Right lobe of liver (tissue), 6 donors: ENCODE measurements at regions not wholly inside any gene's neighbourhood (a gene's known extent, or its start where the extent isn't known, plus 50 kb on each side); places are given as distances from the start of the nearest gene placed in this dataset.

ENCODE experiments used
- ATAC-seq, 4 donors: fragments of 200-7000 bp; cut with Tn5 transposase; one replicate each; pipeline ENCODE4 v1.9.1; 2020; ENCODE audit warnings: mild to moderate bottlenecking in 4 of 4, moderate library complexity in 4 of 4
- DNase-seq, 3 donors: peaks; one replicate each; pipeline ENCODE4 v3.0.0-alpha.2; 2020
- H3K27ac ChIP-seq, 3 donors: fragments of 200-600 bp; one replicate each; pipeline ENCODE4 v1.8.0; 2022
- H3K27me3 ChIP-seq, 2 donors: fragments of 200-600 bp; one replicate each; pipeline ENCODE4 v1.8.0; 2022
- H3K36me3 ChIP-seq, 4 donors: fragments of 200-600 bp; sonication (generic) in 1 of 4; one replicate each; pipeline versions ENCODE4 v1.5.1 to v1.8.0; 2017 to 2022; ENCODE audit warnings: control low read depth in 1 of 4
- H3K4me1 ChIP-seq, 4 donors: fragments of 200-600 bp; sonication (generic) in 1 of 4; one replicate each; pipeline versions ENCODE4 v1.5.1 to v1.8.0; 2017 to 2022; ENCODE audit warnings: control low read depth in 1 of 4
- H3K4me3 ChIP-seq, 3 donors: fragments of 200-600 bp; one replicate each; pipeline ENCODE4 v1.8.0; 2022
- H3K9me3 ChIP-seq, 4 donors: fragments of 200-600 bp; sonication (generic) in 1 of 4; one replicate each; pipeline versions ENCODE4 v1.5.1 to v1.8.0; 2017 to 2022; ENCODE audit warnings: control low read depth in 1 of 4
- POLR2A ChIP-seq: fragments of 450-650 bp; IDR thresholded peaks from one replicate; pipeline ENCODE4 v1.6.1; 2017; ENCODE audit warnings: antibody characterized with exemption, mild to moderate bottlenecking
- WGBS: methylation state at CpG from one replicate; pipeline ENCODE4 v1.1.6; 2018; ENCODE audit warnings: low coverage, low lambda C conversion rate; ENCODE audit not compliant: insufficient coverage; ENCODE audit errors: missing lambda C conversion rate; 5-methylcytosine and 5-hydroxymethylcytosine counted together
- intact Hi-C, 2 donors: fragments of 100-400 bp; cut with DNase I; formaldehyde crosslinking; loops; one replicate each; pipeline versions ENCODE4 v1.11.2 to v1.14.1; 2022
- TF ChIP-seq, protein P1 (sequence below), 4 donors: fragments of 200-600 bp in 3 of 4; fragments of 450-650 bp in 1 of 4; IDR thresholded peaks; one replicate each; pipeline versions ENCODE4 v1.5.1 to v1.8.0; 2016 to 2022; ENCODE audit warnings: antibody characterized with exemption in 4 of 4, mild to moderate bottlenecking in 2 of 4
- donor health status: DM: no; HTN: yes; CAD: no.
- donor health status: DM: no; HTN: no; CAD: no.
- donor health status: DM: no; HTN: no; CAD: no.
- donor health status: DM: no; HTN: yes; CAD: no.
- donor health status: DM: no; HTN: yes; CAD: no.

- H3K4me3 ChIP-seq, result no peak overlapping the region
- intact Hi-C loops, result no loop called here
- H3K27me3 ChIP-seq, result no peaks in the 10 kb centered on the region
- no peaks in the 10 kb centered on the region for H3K36me3 ChIP-seq
- H3K9me3 ChIP-seq, result no peaks in the 10 kb centered on the region
- ATAC-seq, result no peak
- TF ChIP-seq, protein P1, sequence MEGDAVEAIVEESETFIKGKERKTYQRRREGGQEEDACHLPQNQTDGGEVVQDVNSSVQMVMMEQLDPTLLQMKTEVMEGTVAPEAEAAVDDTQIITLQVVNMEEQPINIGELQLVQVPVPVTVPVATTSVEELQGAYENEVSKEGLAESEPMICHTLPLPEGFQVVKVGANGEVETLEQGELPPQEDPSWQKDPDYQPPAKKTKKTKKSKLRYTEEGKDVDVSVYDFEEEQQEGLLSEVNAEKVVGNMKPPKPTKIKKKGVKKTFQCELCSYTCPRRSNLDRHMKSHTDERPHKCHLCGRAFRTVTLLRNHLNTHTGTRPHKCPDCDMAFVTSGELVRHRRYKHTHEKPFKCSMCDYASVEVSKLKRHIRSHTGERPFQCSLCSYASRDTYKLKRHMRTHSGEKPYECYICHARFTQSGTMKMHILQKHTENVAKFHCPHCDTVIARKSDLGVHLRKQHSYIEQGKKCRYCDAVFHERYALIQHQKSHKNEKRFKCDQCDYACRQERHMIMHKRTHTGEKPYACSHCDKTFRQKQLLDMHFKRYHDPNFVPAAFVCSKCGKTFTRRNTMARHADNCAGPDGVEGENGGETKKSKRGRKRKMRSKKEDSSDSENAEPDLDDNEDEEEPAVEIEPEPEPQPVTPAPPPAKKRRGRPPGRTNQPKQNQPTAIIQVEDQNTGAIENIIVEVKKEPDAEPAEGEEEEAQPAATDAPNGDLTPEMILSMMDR (IDR thresholded peaks at IDR 0.05), result no peak
- TF ChIP-seq POLR2A, result no peak
- DNase-seq, result no peak
- no peaks in the 10 kb centered on the region for H3K4me1 ChIP-seq
- H3K27ac ChIP-seq, result no peak overlapping the region
Measured at GRCh38 chr5:40416098-40416497, 263.6 kb upstream of the PTGER4 start.

- TF ChIP-seq POLR2A, result no peak
- TF ChIP-seq, protein P1 (IDR thresholded peaks at IDR 0.05), result no peak
- H3K27me3 ChIP-seq, result no peaks in the 10 kb centered on the region
- no peak overlapping the region for H3K27ac ChIP-seq
- 52% methylated on average over 4 of the region's 4 CpGs for WGBS
- intact Hi-C loops, result no loop called here
- no peak overlapping the region for H3K4me3 ChIP-seq
- DNase-seq (no peak), ATAC-seq (no peak)
- H3K36me3 ChIP-seq, result no peaks in the 10 kb centered on the region
- no peaks in the 10 kb centered on the region for H3K4me1 ChIP-seq
- no peaks in the 10 kb centered on the region for H3K9me3 ChIP-seq
Measured at GRCh38 chr5:40414922-40415321, 264.8 kb upstream of the PTGER4 start.

DNA sequence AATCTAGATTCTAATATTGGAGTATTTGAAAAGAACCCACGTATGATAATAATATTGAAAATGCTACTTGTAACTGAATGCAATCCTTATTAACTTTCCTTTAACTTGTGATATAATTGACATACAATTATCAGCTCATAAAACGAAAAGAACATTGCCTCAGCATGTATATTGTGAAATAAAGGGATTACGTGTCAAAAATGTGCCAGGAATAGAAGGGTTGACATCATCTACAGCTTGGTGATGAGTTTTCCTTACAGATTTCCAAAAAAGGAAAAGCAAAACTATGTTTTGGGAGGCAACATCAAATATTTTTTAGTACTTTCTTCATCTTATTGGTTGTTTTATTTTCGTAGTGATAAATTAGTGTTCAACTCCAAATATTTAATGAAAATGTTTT, 266.0 kb upstream of the PTGER4 start:
- no peak for DNase-seq
- Histone ChIP-seq H3K36me3 (no peaks in the 10 kb centered on the region), H3K27ac (no peak overlapping the region), H3K27me3 (no peaks in the 10 kb centered on the region), H3K9me3 (no peaks in the 10 kb centered on the region), H3K4me3 (no peak overlapping the region), H3K4me1 (no peaks in the 10 kb centered on the region)
- intact Hi-C loops, result no loop called here
- TF ChIP-seq POLR2A, result no peak
- TF ChIP-seq, protein P1 (IDR thresholded peaks at IDR 0.05), result no peak
- 52% methylated on average over 4 of the region's 4 CpGs for WGBS
- ATAC-seq, result no peak

DNA sequence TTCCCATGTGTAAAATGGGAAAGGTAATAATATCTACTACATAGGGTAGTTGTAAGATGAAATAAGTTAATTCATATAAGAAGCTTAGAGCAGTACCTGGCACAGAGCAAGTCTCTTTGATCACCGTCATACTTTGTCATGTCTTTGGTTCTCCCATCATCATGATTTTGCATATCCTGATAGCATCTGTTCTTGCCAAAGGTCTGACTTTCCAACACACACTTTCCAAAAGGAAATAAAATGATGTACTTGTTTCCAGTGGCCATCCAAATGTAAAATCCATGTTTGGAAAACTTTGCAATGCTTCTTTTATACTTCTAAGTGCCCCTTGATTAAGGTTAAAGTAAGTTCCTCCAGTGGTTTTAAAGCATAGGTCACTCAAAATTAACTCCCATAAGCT, 266.9 kb upstream of the PTGER4 start:
- H3K27ac ChIP-seq, result no peak overlapping the region
- H3K36me3 ChIP-seq, result no peaks in the 10 kb centered on the region
- H3K9me3 ChIP-seq, result no peaks in the 10 kb centered on the region
- no peak for ATAC-seq
- H3K4me1 ChIP-seq, result no peaks in the 10 kb centered on the region
- no peak overlapping the region for H3K4me3 ChIP-seq
- intact Hi-C loops, result no loop called here
- no peaks in the 10 kb centered on the region for H3K27me3 ChIP-seq
- no peak for TF ChIP-seq POLR2A
- TF ChIP-seq, protein P1 (IDR thresholded peaks at IDR 0.05), result no peak
- no peak for DNase-seq
- 83% methylated on average over 1 of the region's 1 CpG for WGBS

DNA sequence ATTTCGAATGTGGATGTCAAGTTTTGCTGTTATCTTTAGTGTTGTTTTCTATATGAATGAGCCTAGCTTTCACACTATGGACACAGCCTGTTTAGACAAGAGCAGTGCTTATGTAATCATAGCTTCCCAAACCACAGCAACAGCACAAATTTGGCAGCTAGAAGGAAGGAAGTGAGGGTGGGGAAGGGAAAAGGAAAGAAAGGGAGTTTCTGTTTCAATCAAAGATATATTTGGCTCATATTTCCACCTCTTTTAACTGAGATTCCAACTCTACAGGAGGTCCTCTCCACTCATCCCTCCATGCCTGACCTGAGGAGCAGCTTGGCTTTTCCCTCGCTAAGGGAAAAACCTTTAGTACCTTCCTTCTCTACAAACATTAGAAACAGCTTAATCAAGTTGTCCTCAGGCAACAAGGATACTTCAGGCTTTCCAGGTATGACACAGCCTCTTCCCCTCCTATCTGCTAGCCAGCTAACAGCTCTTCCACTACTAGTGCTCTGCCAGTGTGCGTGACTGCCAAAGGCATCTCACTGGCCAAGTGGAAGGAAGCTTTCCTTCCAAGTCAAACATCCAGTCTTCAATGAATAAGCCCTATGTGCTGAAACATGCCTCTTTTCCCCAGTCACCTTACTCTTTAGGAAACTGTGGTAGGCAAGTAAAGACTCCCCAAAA, 268.6 kb upstream of the PTGER4 start:
- peak; percentile 57 to 68 (median 64) for ATAC-seq
- H3K9me3 ChIP-seq, result no peaks in the 10 kb centered on the region
- no peaks in the 10 kb centered on the region for H3K27me3 ChIP-seq
- H3K4me3 ChIP-seq, result no peak overlapping the region
- 30% methylated on average over 3 of the region's 3 CpGs for WGBS
- H3K36me3 ChIP-seq, result no peaks in the 10 kb centered on the region
- no peak for TF ChIP-seq POLR2A
- TF ChIP-seq, protein P1 (IDR thresholded peaks at IDR 0.05), result no peak
- H3K27ac ChIP-seq, result peak overlapping the region in 2 of 3 donors; percentile 1 to 19
- no peak for DNase-seq
- H3K4me1 ChIP-seq, result no peaks in the 10 kb centered on the region
- intact Hi-C loops, result no loop called here
